ENCODE measurements at regions not wholly inside any gene's neighbourhood (a gene's known extent, or its start where the extent isn't known, plus 50 kb on each side); places are given as distances from the start of the nearest gene placed in this dataset.

DNA sequence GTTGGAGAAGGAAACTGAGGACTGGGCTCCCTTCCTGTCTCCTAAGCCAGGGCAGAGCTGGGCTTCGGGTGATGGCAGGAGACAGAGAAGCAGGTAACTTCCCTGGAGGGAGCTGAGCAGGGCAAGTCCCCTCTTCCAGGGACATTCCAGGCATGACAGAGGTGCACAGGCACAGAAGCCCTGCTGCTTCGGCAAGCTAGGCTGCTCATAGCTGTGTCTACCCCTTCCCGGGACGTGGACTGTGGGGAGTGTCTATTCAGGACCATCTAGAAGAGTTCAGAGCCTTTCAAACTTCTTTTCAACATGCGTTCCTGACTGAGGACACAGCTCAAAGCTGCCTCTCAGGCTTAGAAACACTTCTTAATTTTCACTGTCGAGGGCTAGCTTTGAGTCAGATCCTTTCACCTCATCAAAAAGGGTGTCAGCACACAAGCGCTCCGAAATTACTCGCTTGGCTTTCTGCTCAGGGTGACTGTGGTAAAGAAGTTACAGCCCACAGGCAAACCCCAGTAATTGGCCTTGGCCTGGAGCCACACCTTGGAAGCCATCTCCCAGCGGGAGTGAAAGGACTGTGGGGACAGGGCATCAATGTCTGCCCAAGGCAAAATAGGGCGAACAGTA, 63.7 kb upstream of the STEAP1B start:
- no peaks in the 10 kb centered on the region for H3K9me3 Mint-ChIP-seq
- H3K4me1 Mint-ChIP-seq: peaks cover 29% of the 10 kb centered on the region
- TF ChIP-seq CTCF (IDR thresholded peaks at IDR 0.05; ENCODE audit: unreplicated experiment): no peak
- H3K27me3 Mint-ChIP-seq (ENCODE audit: low read depth): no peaks in the 10 kb centered on the region
- H3K27ac Mint-ChIP-seq: no peak overlapping the region
- no peak for DNase-seq (ENCODE audit: low spot score in 2 of 2, unreplicated experiment in 2 of 2)
- H3K36me3 Mint-ChIP-seq: no peaks in the 10 kb centered on the region
- peak overlapping the region; percentile 9 for H3K4me3 Mint-ChIP-seq

GRCh38 chr7:22563032-22563501, 63.1 kb upstream of the STEAP1B start:
- H3K9me3 Mint-ChIP-seq: no peaks in the 10 kb centered on the region
- peaks cover 29% of the 10 kb centered on the region for H3K4me1 Mint-ChIP-seq
- H3K36me3 Mint-ChIP-seq: no peaks in the 10 kb centered on the region
- H3K27me3 Mint-ChIP-seq (ENCODE audit: low read depth): no peaks in the 10 kb centered on the region
- DNase-seq (ENCODE audit: low spot score in 2 of 2, unreplicated experiment in 2 of 2): no peak
- TF ChIP-seq CTCF (IDR thresholded peaks at IDR 0.05; ENCODE audit: unreplicated experiment): no peak
- peak overlapping the region; percentile 38 for H3K4me3 Mint-ChIP-seq
- peak overlapping the region; percentile 7 for H3K27ac Mint-ChIP-seq

GRCh38 chr7:22561895-22562593, 62.1 kb upstream of the STEAP1B start:
- Mint-ChIP-seq H3K9me3 (no peaks in the 10 kb centered on the region), H3K36me3 (no peaks in the 10 kb centered on the region), H3K27me3 (ENCODE audit: low read depth) (no peaks in the 10 kb centered on the region), H3K27ac (peak overlapping the region; percentile 87), H3K4me1 (peaks cover 29% of the 10 kb centered on the region), H3K4me3 (no peak overlapping the region)
- no peak for TF ChIP-seq CTCF (IDR thresholded peaks at IDR 0.05; ENCODE audit: unreplicated experiment)
- DNase-seq (ENCODE audit: low spot score in 2 of 2, unreplicated experiment in 2 of 2): no peak

DNA sequence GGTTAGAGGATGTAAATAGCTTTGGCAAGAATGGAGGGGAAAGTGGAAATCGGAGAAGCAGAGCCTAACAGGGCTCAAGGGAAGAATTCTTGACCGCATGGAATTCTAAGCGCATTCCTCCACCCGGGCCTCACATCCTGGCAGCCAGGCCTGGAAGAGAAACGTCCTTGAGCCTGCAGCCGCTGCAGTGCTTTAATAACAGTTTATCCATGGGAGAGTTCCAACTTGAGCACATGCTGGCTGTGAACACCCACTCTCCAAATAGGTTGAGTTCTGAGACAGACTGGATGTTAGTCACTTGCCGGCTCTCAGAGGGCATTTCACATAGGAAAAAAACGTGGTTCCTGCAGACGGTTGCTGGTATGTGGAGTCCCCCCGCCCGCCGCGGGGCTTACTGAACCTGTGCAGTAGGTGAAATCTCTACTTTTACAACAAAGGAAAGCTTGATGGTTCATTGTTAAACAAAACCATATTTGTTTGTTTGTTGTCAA, 61.4 kb upstream of the STEAP1B start:
- Mint-ChIP-seq H3K36me3 (no peaks in the 10 kb centered on the region), H3K9me3 (no peaks in the 10 kb centered on the region), H3K4me1 (peaks cover 29% of the 10 kb centered on the region), H3K27ac (peak overlapping the region; percentile 87), H3K27me3 (ENCODE audit: low read depth) (no peaks in the 10 kb centered on the region), H3K4me3 (peak overlapping the region; percentile 29)
- DNase-seq (ENCODE audit: low spot score in 2 of 2, unreplicated experiment in 2 of 2): peak; percentile 32 to 59
- TF ChIP-seq CTCF (IDR thresholded peaks at IDR 0.05; ENCODE audit: unreplicated experiment): no peak

DNA sequence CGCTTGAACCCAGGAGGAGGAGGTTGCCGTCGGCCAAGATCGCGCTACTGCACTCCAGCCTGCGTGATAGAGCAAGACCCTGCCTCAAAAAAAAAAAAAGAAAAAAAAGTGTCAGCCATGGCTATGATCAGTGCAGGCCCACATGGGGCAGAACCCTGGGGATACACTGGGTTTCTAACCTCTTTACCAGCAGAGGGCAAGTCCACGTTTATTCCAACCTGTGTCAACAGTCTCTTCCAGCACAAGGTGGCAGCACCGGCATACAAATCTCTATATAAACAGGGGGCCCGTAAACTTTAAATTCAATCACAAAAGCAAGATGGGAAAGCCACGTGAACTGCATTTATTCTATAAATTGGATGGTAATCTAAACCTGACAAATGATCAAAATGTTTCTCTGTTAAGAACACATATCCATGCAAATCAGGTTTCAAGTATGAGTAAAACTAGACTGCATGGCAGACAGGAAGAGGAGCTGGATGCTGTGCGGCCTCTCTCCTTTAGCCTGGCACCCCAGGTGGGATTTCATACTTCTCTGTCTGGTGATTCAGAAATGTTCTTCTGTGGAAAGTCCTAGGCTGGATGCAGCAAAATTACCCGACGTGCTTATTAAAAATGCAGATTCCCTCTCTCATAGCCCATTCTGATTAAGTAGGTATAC, 60.0 kb upstream of the STEAP1B start:
- Mint-ChIP-seq H3K4me1 (peaks cover 29% of the 10 kb centered on the region), H3K27ac (peak overlapping the region; percentile 72), H3K4me3 (no peak overlapping the region), H3K9me3 (no peaks in the 10 kb centered on the region), H3K36me3 (no peaks in the 10 kb centered on the region), H3K27me3 (ENCODE audit: low read depth) (no peaks in the 10 kb centered on the region)
- TF ChIP-seq CTCF (IDR thresholded peaks at IDR 0.05; ENCODE audit: unreplicated experiment): peak; percentile 76
- DNase-seq (ENCODE audit: low spot score in 2 of 2, unreplicated experiment in 2 of 2): peak in 1 of 2 experiments; percentile 65
